ENCODE measurements at regions not wholly inside any gene's neighbourhood (a gene's known extent, or its start where the extent isn't known, plus 50 kb on each side); places are given as distances from the start of the nearest gene placed in this dataset.

DNA sequence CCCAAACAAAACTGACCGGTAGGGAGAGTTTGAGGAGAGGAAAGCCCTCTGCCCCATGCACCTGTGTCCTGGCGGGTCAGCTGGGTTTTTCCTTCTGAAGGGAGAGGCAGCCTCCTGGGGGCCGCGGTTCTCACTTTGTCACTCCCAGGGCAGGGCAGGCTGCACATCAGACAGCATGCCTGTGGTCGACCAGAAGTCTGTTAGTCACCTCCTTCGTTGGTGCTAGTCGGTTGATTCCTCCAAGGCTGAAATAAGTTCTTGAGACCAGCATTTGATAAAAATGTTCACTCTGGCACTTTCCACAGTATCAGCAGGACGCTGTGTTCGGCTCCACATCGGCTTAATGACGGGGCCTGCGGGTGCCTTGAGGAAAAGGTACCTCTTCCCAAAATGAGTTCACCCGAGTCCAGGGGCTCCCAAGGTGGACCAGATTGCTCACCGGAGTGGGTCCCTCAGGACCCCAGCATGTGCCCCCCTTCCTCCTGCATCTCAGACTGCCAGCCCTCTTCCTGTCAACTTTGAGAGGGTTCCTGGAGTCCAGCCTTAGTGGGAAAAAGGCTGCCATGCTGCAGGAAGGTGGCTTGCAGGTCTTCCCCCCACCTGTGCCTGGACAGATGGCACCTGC, 373.7 kb upstream of the B3GAT1 start:
- BruUV-seq (replicated peaks) = no TSS peak
- POLR2A ChIA-PET = no interaction called here
- ATAC-seq = no peak

More for the DNA sequence above, 373.7 kb upstream of the B3GAT1 start:
- CTCF ChIA-PET = no interaction called here
- no peaks in the 10 kb centered on the region for H3K36me3 ChIP-seq (ENCODE audit: control insufficient read depth in 1 of 2, insufficient read depth in 2 of 2, low read length in 2 of 2)
- no peak overlapping the region for H3K4me2 ChIP-seq (ENCODE audit: low read length)
- no peak for TF ChIP-seq FOSL1 (IDR thresholded peaks at IDR 0.05; ENCODE audit: low read depth)
- TF ChIP-seq RAD21 (IDR thresholded peaks at IDR 0.05; ENCODE audit: low read depth) = no peak
- no peak for TF ChIP-seq REST (IDR thresholded peaks at IDR 0.05; ENCODE audit: low read depth)
- TF ChIP-seq SRF (IDR thresholded peaks at IDR 0.05; ENCODE audit: low read depth) = no peak
- TF ChIP-seq, protein P1, sequence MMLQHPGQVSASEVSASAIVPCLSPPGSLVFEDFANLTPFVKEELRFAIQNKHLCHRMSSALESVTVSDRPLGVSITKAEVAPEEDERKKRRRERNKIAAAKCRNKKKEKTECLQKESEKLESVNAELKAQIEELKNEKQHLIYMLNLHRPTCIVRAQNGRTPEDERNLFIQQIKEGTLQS (IDR thresholded peaks at IDR 0.05) = no peak
- no peak for TF ChIP-seq SIN3A (IDR thresholded peaks at IDR 0.05; ENCODE audit: low read depth)
- no peak overlapping the region for H3K27ac ChIP-seq (ENCODE audit: low read depth, low read length)
- no peak overlapping the region for H3K4me3 ChIP-seq (replicated peaks in 1 of 2; ENCODE audit: low read depth in 1 of 2, low read length in 2 of 2)
- H3K9me3 ChIP-seq (ENCODE audit: control insufficient read depth in 1 of 2, insufficient read depth in 1 of 2, low read depth in 1 of 2, low read length in 2 of 2) = no peaks in the 10 kb centered on the region
- H4K20me1 ChIP-seq (ENCODE audit: insufficient read depth) = no peaks in the 10 kb centered on the region
- H3K79me2 ChIP-seq (ENCODE audit: insufficient read depth, low read length) = no peaks in the 10 kb centered on the region
- intact Hi-C loops (cut with micrococcal nuclease) = no loop called here
- no peaks in the 10 kb centered on the region for H3K9me2 ChIP-seq (ENCODE audit: insufficient read depth)
- peaks cover 50% of the 10 kb centered on the region for H3K27me3 ChIP-seq (ENCODE audit: insufficient read depth, low read length)
- RAD21 ChIA-PET (ENCODE audit: low non-redundant PET in 1 of 2, low total read pairs in 2 of 2, uncharacterized antibody in 2 of 2, unreplicated experiment in 2 of 2) = no interaction called here
- no peak overlapping the region for H3K9ac ChIP-seq (ENCODE audit: low read length)
- no peaks in the 10 kb centered on the region for H3K4me1 ChIP-seq (ENCODE audit: control insufficient read depth in 1 of 2, insufficient read depth in 2 of 2, low read length in 2 of 2)
- H2AFZ ChIP-seq (ENCODE audit: low read depth, low read length, poor library complexity, severe bottlenecking) = no peak overlapping the region
- no peak for DNase-seq (ENCODE audit: low read depth, low spot score)

Data from HCT116 (cell line).